22Rv1 (cell line): ENCODE measurements at regions not wholly inside any gene's neighbourhood (a gene's known extent, or its start where the extent isn't known, plus 50 kb on each side); places are given as distances from the start of the nearest gene placed in this dataset.
"Not testable (repeated sequence)": the region's sequence is repeated elsewhere in the genome, so short reads cannot be mapped to it uniquely, and the experiment has no call there.

Experiments used
- ZFX ChIP-seq: fragments of 450-650 bp; IDR thresholded peaks from 2 replicates; pipeline ENCODE4 v1.6.1; 2017; ENCODE audit warnings: antibody characterized with exemption, borderline replicate concordance
- TF ChIP-seq, protein P1 (sequence below): fragments of 450-650 bp; IDR thresholded peaks from 2 replicates; pipeline ENCODE4 v1.5.1; 2017; ENCODE audit warnings: mild to moderate bottlenecking

DNA sequence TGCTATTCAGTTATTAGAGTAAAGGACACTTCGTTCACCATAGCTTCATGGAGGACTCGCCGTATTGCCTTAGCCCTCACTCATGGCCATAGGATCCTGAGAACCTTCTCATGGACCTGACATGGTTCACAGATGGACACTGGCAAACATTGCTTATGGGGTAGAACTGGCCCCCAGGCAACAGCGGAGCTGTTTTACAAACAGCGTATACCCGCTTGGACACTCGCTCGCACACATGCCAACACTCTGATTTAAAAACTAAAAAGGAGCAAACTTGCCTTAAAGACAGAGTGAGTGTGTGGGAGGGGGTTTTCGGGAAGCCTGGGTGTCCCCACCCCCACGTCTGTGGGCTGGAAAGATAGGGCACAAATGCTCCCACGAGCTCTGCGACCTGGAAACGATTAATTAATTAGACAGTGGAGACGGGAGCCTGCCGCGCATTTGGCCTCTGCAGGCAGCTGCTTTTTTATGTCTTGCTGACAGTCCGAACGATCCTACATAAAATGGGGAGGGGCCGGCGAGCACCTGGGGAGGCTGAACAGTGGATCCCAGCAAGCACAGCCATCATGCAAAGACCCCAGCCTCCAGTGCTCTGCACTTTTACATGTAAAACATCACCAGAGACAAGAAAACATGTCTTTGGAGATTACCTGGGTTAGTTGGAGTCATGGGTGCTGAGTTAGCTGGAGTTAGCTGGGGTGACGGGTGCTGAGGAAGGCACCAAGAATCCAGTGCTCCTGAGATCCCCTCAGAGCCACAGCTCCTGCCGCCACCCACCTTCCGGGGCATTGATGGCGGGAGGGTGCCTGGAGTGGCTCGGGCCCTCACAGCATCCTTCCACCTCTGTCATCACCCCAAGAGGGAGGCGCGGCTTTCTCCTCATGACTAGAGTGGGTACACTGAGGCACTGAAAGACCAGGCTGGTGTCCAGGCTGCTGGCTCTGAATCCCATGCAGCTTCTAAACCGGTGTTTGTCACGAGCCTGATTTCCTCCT lies 105.7 kb downstream of the NPIPB11 start:
- TF ChIP-seq, protein P1, sequence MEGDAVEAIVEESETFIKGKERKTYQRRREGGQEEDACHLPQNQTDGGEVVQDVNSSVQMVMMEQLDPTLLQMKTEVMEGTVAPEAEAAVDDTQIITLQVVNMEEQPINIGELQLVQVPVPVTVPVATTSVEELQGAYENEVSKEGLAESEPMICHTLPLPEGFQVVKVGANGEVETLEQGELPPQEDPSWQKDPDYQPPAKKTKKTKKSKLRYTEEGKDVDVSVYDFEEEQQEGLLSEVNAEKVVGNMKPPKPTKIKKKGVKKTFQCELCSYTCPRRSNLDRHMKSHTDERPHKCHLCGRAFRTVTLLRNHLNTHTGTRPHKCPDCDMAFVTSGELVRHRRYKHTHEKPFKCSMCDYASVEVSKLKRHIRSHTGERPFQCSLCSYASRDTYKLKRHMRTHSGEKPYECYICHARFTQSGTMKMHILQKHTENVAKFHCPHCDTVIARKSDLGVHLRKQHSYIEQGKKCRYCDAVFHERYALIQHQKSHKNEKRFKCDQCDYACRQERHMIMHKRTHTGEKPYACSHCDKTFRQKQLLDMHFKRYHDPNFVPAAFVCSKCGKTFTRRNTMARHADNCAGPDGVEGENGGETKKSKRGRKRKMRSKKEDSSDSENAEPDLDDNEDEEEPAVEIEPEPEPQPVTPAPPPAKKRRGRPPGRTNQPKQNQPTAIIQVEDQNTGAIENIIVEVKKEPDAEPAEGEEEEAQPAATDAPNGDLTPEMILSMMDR: not testable (repeated sequence)
- TF ChIP-seq ZFX: not testable (repeated sequence)
